ENCODE measurements at regions not wholly inside any gene's neighbourhood (a gene's known extent, or its start where the extent isn't known, plus 50 kb on each side); places are given as distances from the start of the nearest gene placed in this dataset.

- TF ChIP-seq EZH2 (IDR thresholded peaks at IDR 0.05; ENCODE audit: insufficient read depth, poor library complexity, severe bottlenecking) (no peak), EZH2phosphoT487 (IDR thresholded peaks at IDR 0.05; ENCODE audit: insufficient read depth, low read depth) (no peak)
Measured at GRCh38 chr4:3703677-3704521, 62.3 kb upstream of the ADRA2C start.

All from GM23248 (cell line).